ENCODE measurements at regions not wholly inside any gene's neighbourhood (a gene's known extent, or its start where the extent isn't known, plus 50 kb on each side); places are given as distances from the start of the nearest gene placed in this dataset.

DNA sequence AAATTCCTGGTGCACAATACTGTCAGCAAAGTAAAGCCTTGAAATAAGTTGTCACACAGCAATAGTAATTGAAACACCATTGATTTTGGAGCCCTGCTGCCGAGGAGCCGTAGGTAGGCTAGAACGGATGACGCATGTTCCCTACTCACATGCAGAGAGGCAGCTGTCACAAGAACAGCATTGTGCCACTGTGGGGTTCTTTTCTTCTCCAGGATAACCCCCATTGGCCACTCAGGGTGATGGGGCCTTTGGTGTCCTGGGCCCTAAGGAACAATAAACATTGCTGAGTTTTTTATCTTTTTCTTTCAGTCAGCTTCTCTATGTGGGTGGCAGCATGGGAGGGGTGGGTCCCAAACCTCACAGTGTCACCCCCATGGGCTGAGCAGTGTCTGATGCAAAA, 542.3 kb downstream of the BCOR start:
- no peak for TF ChIP-seq EZH2 (IDR thresholded peaks at IDR 0.05; ENCODE audit: low read length)
- TF ChIP-seq CTCF (optimal IDR thresholded peaks at IDR 0.05 in 1 of 3, IDR thresholded peaks at IDR 0.05 in 1 of 3, conservative IDR thresholded peaks at IDR 0.05 in 1 of 3; ENCODE audit: extremely low read depth in 1 of 3, insufficient read depth in 2 of 3, low read length in 3 of 3) = no peak

Data from keratinocyte (primary cell).